ENCODE measurements at regions not wholly inside any gene's neighbourhood (a gene's known extent, or its start where the extent isn't known, plus 50 kb on each side); places are given as distances from the start of the nearest gene placed in this dataset.
"Not testable (repeated sequence)": the region's sequence is repeated elsewhere in the genome, so short reads cannot be mapped to it uniquely, and the experiment has no call there.

GRCh38 chr2:236979664-236980063 is 106.0 kb upstream of the COPS8 start:
- no peak for DNase-seq

- DNase-seq, result no peak
These were observed 104.7 kb upstream of the COPS8 start for GRCh38 chr2:236980961-236981360.

DNA sequence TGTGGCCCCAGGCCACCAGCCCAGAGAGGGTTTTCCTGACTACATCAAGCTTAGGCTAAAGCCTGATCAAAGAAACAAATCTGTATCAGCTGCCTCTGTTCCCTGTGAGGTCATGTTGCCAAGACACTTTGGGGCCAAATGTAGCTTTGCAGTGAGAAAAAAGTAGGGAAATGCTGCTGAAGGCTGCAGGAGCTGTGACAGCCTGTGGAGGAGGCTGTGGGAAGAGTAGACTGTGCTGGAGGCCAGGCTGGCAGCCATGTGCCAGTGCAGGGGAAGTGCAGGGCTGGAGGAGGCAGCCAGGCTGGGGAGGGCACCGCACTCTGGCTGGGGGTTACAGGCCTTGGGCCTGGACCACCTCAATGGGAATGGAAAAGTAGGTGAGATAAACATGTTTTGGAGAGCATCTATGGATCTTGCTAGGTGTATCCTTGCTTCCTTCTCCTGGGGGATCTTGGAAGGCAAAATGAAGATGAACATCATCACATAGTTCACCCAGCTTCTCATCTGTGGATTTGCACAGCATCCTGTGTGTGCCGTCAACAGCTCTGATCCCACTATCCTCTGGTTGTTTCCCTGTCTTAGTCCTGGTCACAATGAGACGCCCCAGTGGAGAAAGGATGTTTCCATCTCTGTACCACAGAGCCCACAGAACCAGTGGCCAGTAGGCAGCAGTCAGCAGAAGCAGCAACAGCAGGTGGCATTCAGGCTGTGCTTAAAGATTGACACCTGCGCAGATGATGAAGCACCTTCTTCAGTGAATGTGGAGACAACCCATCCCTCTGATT is 103.8 kb upstream of the COPS8 start:
- no peak for DNase-seq

DNA sequence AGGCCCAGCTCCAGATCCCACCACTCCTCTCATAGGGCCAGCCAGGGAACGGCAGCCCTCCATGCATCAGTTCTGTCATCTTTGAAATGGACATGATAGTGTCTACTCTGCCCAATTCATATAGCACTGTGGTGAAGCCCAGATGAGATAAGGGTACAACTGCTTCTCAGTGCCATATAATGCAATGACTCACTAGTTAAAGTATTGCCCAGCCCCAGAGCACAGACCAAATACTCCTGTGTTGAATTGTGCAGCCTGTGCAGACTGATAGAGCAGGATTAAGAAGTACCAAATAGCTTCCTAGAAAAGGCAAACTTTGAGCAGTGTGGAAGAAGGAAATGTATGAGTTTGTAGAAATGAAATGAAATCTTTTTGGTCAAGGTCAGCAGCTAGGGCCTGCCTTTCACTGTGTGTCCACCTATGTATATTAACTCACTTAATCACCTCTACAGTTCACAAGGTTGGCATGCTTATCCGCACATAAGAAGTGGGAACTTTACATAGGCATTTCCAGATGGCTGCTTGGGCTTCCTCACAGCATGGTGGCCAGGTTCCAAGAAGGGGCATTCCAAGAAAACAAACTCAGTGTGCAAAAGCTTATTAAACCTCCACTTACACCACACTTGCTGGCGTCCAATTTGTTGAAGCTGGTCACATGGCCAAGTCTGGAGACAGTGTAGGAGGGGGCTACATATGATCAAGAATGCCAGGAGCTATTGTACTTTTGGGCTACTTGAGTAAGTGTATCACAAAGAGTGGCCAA is 102.8 kb upstream of the COPS8 start:
- no peak for DNase-seq

DNA sequence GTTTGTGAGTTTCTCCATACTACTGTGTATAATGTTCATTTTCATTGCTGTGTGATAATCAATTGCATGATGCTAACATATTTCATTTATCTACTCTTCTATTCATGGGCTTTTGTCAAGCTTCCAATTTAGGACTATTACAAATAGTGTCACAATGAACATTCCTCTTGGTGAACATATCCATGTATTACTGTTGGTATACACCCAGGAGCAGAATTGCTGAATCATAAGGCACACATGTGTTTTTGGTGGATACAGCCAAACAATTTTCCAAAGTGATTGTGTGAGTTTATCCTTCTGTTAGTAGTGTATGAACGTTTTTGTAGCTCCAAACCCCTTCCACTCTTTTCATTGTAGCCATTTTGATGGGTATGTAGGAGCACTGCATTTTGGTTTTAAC is 101.6 kb upstream of the COPS8 start:
- DNase-seq, result no peak

DNA sequence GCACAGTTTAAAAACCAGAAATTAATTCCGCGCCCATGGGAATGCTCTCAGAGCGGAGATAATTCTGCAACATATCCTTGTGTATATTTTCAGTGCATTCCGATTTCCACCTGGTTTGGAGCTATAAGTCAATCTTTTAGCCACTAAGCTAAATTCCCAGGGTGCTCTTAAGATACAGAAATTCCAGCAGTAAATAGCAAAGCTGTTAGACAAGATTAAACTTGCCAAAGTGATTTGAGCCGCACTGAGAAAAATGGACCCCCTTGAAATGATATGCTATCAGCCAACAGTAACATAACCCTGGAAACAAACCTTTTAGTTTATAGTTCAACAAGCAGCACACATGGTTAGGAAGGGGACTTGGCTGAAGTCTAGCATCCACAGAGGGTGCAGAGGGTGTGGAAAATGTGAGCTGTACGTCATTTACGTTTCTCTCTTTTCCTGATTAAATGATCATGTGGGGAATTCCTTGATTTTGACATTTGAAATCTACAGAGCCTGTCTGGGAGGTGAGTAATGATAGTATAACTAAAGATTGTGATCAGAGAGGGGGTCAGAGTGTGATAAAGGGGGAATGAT is 99.8 kb upstream of the COPS8 start:
- no peak for DNase-seq

- DNase-seq, result peak; percentile 27
These were observed 99.0 kb upstream of the COPS8 start for GRCh38 chr2:236986524-236987330.

DNA sequence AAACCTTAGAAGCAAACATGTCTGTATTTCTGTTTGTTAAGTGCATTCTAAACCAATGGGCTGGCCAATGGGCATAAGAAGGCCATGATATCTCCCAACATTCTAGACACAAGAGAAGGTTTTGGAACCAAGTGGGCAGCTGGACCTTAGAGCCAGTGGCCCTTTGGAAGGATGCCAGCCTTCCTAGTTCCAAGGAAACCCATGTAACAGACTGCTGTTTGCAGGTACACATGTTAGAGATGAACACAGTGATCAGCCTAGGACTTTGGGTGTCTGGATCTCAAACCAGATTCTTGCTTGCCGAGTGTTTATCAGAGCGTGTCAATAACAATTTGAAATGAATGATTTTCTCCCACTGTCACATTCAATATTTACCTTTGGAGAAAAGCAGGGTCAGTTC is 97.5 kb upstream of the COPS8 start:
- no peak for DNase-seq

DNA sequence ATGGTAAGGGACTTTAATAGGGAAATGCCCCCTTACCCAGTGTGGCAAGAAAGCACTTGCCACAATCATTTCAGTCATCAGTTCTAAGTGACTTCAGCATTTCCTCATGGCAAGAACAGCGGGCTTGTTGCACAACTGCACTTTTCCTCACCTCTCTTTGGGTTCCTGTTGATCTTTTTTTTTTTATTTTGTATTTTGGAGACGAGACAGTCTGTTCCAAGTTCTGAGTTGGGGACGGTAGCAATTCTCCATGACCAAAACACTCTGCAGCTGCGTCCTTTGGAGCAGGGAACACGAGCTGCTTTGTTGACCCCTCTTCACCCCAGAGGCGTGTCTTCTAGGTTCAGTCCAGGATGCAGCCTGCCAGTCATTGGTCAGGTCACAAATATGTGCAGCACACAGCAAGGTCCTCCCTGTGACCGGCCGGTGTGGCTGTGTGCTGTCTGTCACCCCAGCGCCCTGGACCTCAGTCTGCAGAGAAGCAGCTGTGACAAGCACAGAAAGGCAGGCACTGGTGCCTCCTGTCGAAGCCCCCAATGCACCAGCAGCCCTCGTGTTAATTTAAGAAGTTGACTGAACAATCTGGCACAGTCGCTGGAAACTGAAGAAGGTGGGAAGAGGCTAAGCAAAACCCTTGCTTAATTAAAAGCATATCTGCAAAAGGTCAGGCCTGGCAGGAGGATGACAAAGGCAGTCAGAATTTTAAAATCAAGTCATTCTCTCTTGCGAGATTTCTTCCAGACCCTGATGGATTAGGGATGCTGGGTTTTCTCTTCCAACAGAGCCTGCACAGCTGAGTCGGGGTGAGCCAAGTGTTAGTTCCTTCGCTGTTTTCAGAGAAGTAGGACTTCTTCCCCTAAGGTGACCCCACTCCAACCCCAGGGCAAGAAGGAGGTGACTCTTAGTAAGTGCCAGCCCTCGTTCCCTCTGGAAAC is 96.7 kb upstream of the COPS8 start:
- DNase-seq, result no peak

- no peak for DNase-seq
These were observed 95.1 kb upstream of the COPS8 start for GRCh38 chr2:236990552-236990951.

DNA sequence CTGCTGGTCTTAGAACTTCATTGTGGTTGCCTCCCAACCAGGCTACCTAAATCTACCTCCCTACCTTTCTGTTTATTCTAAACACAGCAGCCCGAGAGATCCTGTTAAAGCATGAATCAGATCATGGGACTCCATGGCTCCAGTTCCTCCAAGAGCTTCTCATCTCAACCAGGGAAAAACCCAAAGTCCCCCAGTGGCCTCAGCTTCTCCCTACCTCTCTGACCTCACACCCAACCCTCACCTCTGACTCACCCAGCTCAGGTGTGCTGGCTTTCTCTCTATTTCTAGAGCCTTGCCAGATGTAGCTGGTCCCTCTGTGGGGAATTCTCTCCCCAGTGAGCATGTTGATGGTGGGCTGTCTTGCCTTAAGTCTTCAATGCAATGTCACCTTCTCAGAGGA is 93.8 kb upstream of the COPS8 start:
- no peak for DNase-seq

GRCh38 chr2:236993286-236993685 is 92.4 kb upstream of the COPS8 start:
- no peak for DNase-seq

GRCh38 chr2:236994361-236994760 is 91.3 kb upstream of the COPS8 start:
- DNase-seq, result no peak

DNA sequence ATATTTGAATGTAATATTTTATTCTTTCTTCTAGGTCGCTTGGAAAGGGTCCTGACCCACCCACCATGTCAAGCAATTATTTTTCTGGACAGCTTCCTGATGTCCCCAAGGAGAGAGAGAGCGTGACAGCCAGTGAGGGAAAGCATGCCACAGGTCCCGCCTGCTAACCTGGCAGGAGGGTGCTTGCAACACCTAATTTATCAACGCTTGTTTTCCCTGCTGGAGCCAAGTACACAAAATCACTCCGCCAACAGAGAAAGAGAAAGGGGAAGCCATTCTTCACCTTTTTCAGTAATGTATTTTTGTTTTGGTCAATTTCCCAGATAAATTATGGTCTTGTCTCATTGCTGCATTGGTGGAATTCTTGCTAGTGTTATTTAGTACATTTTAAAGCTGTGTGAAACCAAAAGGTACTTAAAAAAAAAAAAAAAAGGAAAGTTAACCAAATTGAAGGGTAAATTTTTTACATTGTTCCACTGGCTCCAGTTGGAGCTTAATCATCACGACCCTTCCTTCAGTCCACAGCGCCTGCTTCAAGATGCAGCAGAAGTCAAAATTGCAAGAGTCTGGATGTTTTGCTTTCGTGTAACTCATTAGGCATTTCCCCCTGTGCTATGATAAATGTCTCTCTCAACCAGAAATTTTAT is 88.5 kb upstream of the COPS8 start:
- no peak for DNase-seq

GRCh38 chr2:236998236-236998635 is 87.5 kb upstream of the COPS8 start:
- peak; percentile 13 for DNase-seq

DNA sequence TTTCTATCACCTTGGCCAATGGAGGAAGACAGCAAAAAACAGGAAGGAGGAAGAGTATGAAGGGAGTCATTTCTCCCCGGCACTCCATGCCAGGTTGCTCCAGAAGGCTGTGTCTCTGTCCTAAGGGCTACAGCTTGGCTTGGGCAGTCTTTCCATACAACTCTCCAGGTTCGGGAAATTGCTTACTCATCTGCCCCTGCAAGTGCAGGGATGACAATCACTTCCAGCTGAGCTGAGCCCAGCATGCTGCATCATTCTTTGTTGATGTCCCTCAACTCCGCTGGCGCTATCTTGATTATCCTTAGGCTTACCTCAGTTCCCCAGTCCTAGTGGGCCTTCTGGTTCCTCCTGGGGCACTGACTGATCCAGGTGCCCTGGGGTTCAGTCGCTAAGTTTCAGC is 86.9 kb upstream of the COPS8 start:
- DNase-seq, result no peak

- no peak for DNase-seq
These were observed 85.2 kb upstream of the COPS8 start for GRCh38 chr2:237000481-237000880.

DNA sequence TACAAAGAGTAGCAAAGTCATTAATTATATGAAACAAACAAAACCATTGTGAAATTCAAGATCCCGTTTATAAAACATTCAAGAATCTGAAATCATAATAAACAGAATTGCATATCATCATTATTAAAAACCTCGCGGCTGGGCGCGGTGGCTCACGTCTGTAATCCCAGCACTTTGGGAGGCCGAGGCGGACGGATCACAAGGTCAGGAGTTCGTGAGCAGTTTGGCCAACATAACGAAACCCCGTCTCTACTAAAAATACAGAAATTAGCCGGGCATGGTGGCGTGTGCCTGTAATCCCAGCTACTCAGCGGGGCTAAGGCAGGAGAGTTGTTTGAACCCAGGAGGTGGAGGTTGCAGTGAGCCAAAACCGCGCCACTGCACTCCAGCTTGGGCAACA is 80.3 kb upstream of the COPS8 start:
- DNase-seq, result not testable (repeated sequence)

DNA sequence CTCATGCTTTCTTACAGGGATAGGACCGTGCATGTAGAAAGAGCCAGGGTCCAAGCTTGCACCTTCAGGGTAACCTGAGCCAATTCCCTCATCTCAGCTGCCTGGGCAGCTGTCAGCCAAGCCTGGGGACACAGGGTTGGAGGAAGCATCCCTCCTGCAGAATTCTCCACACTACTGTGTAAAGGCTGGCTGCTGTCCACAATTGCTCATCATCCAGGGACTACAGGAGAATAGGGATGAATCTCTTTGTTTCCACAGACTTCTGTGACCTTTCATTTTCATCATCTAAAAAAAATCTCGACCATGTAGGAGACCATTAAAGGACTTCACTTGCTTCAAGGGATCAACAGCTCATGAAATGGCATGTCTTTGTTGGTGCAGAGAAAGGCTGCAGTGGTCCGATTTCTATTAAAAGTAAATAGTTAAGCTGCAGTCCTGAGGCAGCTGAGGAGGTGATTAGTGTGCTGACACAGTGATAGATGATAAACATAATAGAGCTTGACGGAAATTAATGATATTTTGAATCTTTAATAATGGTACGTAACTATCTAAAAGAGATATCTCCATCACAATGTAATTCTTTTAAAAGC is 74.4 kb upstream of the COPS8 start:
- no peak for DNase-seq

DNA sequence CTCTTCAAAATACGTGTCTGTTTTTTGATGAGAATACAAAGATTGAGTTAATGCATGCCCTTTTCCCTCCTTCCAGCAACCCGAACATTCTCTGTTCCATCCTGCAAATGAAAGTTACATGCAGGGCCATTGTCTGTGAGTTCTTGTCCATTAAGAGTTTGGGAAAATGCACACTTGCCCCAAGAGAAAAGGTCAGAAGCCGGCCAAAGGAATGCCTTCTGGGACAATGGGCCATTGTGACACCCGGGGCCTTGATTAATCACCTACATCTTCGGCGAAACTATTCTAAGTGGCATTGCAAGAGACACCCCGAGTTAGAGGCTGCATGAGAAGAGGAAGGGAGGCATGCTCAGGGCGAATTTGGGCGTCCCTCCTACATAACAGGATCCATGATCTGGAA is 73.7 kb upstream of the COPS8 start:
- DNase-seq, result no peak

- DNase-seq, result no peak
These were observed 73.0 kb upstream of the COPS8 start for GRCh38 chr2:237012577-237013267.
